HG03575 (cell line): ENCODE measurements at regions not wholly inside any gene's neighbourhood (a gene's known extent, or its start where the extent isn't known, plus 50 kb on each side); places are given as distances from the start of the nearest gene placed in this dataset.

Source experiments
- ATAC-seq: cut with Tn5 transposase; IDR thresholded peaks from one replicate; pipeline ENCODE4 v1.9.1; 2021; ENCODE audit not compliant: unreplicated experiment, insufficient number of reproducible peaks, low FRiP score; ENCODE audit errors: extremely low read depth

DNA sequence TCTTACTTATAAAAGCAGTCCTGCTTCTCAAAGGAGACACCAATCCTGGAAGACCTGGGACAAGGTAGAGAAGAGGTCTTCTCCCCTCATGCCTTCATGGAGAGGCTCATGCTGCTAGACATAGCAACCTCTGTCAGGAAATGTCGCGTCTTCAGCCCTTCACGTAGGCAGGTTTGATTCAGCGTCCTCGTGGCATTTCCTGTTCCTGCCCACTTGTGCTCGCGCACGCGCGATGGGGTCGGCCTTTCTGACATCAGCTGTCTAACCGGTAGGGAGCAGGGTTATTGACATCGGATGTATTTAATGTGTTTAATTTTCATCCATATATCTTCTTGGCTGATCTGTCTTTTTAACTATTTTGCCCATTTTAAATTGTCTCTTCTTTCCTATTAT lies 292.4 kb downstream of the THBS2 start:
- no peak for ATAC-seq

DNA sequence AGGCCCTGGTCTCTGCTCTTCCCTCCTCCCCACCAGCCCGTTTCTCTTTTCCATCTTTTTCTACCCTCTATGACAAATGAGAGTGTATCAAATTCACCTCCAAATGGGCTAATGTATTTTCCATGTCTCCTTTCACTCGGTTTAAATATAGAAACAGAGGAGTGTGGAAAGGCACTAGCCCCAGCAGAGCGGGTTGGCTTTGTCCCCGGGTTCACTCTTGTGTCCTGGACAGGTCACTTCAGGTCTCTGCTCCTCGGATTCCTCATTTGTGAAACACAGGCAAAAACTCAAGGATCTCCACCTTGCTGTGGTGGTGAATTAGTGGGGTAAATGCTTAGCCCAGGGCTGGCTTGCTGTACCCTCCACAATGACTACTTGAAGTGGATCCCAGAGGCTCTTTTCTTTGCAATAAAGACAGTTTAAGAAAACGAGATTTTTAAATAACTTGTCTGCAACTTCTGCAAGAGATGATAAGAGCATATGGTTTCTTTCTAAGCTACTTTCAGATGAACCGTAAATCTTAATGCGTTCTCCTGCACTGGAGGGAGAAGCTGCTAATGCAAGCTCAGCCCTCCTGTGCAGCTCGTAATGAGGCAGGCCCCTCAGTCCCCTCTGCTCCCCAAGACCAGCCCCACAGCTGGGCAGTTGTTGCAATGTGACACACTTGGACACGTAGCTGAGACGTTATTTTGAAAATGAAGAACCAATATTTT lies 292.9 kb downstream of the THBS2 start:
- ATAC-seq, result no peak

DNA sequence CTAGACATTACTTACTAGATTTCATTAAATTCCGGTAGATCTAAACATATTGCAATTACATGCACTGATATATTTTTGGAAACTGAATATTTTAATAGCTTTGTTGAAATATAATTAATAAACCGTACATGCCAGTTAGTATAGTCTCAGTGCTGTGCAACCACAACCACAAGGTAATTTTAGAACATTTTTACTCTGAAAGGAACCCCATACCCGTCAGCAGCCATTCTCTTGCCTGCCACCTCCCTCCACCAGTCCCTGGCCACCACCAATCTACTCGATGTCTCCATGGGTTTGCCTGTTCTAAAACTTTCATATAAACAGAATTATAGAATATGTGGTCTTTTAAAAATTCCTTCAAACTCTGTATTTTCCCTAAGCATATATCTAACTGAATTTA lies 293.9 kb downstream of the THBS2 start:
- ATAC-seq, result no peak

DNA sequence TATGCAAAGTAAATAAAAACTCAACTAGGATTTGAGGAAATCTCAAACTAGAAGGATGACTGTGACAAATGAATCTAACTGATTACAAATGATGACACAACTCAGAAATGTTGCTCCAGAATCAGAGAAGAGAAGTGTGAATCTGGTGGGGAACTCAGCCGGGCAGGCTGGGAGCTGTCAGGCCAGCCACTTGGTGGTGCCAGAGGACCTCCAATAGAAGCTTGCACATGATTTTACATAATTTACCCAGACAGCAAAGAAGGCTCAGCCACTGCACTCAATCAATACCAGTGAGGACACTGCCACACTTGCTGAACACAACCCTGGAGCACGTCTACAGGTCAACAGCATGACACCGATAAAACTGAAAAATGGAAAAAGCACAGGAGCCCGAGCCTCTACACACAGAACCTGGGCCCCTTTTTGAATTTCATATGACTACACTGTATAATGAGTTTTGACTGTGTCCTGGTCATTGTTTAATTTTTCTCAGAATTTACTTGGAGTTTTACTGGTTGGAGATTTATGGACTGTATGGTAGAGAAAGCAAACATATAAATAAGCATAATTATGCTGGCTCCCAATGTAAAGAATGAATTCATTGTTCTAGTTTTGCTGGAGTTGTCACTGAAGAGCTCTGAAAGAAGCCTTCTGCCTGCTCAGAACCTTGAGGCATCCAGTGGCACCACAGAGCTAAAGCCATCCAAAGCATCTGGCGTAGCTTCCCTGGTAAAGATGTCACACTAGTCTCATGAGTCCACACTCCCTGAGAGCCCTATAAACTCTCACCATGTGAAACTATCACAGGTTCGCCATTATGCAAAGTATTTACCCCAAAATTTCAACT lies 296.5 kb downstream of the THBS2 start:
- ATAC-seq, result no peak

DNA sequence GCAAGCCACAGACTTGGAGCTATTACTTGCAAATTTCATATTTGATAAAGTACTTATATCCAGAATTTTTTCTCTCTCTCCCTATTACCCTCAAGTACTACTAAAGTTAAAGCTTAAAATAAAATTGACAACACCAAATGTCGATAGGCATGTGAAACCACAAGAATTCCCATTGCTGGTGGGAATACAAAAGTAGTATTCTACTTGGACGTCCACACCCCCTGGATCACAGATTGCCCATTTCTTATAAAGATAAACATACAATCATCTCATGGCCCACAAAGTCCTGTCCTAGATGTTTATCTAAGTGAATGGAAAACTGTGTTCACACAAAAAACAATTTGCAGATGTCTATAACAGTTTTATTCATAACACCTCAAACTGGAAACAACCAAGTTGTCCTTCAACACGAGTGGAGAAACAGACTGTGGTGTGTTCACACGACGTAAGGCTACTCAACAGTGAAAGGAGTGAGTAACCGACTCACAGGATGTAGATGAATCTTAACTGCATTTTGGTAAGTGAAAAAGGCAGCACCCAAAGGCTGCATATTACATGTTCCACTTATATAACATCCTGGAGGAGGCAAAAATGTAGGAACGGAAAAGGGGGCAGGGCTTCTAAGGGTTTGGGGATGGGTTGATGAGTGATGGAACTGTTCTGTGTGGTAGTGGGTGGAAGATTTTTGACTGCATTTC lies 297.4 kb downstream of the THBS2 start:
- ATAC-seq, result no peak

DNA sequence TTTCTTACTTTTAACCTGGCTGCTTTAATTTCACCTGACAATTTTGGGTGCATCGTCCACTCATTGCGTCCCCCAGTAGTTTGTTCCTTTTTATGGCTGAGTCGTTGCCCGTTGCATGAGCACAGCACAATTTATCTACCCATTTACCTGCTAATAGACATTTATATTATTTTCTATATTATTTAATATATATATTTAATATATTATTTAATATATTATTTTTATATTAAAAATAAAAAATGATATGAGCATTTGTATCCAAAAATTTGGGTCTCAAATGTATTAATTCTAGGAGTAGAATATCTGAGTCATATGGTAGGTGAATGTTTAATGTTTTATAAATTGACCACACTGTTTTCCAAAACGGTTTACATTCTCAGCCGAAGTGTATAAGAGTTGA lies 300.2 kb downstream of the THBS2 start:
- no peak for ATAC-seq

DNA sequence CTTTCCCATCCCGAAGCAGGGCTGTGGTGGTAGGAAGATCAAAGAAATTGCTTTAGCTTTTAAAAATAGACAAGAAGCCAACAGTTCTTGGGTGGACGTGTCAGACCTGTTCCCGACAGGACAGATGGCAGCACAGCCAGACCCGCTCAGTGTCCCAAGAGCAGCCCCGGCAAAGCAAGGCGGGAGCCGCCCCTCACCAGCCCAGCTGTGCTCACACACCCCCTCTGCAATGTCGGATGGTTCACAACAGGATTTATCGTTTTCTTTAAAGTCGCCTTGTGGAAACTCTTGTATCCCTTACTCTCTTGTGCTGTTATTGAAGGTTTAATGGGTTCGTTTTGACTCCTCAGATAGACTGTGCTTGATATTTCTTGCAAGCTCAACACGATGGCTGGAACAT lies 302.4 kb downstream of the THBS2 start:
- no peak for ATAC-seq

DNA sequence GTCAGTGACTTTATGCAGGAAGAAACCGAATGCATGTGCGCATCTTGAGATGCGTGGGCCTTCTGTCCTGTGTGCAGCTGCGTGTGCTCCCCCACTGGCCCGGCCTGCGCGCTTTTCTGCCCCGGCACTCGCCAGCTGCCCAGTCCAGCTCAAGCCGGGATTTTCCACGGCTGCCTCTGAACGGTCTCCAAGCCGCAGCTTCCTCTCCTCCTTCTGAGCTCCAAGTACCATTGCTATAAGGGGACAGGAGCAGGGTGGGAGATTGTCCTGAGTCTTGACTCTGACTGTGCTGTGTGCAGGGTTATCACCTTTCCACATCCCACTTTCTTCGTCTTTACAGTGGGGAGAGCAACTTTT lies 302.8 kb downstream of the THBS2 start:
- ATAC-seq, result no peak

DNA sequence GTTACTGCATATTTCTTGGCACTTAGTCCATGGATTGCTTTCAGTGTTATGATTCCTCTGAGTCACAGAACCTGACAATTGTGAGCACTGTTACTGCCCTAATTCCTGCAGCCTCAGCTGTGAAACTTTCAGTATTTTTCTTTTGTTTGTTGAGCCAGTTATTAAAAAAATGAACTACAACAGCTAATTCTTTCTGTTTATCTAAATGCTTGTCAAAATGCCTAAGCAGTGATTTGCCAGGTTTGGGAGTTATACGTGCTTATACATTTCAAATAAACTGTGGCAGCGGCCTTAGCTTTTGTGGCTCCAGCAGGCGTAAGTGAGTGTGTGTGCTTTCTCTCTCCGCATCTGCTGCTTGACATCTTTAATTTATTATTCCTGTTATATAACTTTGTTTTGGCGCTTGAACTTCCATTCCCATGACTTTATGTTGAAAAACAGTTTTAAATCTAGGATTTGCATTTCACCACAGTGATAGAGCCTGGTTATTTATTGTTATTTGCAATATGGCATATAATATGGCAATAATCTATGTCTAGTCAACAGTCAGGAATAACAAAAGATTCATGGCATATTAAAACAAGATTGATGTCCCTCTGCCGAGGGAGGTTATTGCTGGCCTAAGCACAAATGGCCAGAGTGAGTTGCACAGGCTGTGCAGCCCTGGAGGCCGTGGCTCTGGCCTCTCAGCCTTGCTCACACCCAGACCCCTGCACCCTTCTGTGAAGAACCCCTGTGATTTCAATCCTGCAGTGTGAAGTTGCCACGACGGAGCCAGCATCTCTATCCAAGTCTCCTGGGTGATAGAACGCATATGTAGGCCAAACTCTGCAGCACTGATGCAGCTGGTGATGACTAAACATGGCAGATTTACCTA lies 303.4 kb downstream of the THBS2 start:
- no peak for ATAC-seq

DNA sequence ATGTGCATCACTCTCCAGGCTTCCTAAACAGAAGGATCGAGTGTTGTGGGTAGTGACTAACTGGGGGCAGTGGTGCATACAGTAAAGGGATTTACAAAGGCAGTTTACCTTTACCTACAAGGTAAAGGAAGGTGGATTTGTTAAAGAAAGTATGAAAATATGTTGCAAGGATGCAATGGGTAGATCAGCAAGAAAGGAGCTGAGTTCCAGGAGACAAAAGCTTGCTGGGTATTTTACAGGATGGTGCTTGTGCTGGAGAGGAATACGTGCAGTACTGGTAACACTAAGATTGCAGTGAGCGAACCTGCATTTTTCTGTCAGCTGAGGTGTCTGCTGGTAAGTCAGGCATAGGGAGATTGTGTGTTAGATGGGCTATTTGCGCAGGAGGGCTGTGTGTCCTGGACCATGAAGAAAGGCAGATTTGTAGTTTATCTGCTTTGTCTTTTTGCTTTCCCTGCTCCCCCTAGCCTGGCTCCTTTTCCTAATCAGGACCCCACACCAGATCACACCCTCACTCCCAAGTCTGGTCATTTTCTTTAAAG lies 304.6 kb downstream of the THBS2 start:
- ATAC-seq, result no peak

DNA sequence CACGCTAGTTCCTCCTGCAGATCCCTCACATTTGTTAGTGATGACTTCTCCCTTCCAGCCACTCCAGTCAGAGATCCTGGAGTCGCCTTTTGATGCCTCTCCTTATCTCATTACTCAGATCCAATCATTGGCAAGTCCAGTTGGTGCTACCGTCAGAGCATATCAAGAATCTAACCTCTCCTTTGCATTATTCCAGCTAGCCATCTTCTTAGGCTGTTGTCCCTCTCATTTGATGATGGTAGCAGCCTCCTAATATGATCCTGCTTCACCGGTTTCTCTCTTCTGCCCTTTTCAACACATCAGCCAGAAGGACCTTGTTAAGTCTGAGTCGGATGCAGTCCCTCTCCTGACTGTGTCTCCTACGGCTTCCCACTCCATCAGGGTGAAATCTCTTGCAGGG lies 305.6 kb downstream of the THBS2 start:
- no peak for ATAC-seq

DNA sequence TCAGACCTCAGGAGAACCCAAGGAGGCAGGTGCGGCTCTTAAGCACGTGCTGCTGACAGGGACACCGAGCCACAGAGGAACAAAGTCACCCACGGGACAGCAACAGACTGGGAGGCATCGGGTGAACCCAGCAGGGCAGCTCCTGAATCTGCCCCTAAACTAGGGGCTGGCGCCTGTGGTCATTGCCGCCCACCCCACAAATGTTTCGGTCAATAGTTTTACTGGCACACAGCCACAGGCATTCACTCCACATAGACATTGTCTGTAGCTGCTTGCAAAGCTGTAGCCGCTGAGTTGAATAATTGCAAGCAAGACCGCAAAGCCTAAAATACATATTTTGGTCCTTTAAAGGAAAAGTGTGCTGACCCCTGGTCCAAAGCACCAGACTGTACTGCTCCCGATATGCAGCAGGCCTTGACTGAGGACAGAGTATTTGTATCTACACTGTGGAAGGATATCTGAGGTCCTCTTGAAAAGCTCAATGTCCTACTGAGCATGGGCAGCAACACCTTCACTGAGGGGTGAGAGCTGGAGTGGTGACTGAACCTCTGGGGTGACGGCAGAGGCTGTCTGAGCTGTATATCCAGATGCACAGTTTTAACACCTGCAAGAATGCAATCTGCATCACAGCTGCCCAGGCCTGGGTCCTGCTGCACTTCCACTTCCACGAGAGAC lies 310.3 kb downstream of the THBS2 start:
- no peak for ATAC-seq

DNA sequence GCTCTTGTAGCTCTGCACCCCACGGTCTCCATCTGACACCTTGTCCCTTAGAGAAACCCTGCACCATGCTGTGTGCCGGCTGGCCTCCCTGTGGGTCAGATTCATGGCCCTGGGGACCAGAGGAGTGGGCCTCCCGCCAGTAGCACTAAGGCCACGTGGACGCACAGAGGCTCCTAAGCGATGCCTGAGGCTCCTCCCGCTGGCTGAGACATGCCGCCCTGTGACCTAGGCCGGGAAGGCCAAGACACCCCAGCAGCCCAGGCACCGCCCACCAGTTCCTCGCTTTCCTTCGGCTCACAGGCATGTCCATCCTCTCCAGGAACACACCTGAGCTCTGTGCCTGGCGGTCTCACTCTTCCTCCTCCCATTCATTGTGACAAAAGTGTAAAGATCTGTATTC lies 311.0 kb downstream of the THBS2 start:
- ATAC-seq, result no peak

DNA sequence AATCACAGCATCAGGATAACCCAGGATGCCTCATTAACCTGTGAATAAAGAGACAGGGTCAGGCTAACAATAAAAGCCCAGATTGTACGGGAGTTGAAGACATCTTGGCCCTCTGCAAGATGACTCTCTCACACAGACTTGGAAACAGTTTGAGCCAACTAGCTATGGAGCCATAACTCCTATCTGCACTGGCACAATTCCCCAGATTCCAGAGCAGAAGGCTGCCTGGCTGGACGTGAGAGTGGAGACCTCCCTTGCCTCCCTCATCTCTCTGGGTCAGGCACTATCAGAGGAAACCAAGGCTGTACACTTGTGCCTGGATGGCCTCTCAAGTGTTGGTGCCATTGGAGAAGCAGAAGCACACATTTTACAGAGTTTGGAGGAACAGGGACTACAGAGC lies 312.6 kb downstream of the THBS2 start:
- ATAC-seq, result no peak

DNA sequence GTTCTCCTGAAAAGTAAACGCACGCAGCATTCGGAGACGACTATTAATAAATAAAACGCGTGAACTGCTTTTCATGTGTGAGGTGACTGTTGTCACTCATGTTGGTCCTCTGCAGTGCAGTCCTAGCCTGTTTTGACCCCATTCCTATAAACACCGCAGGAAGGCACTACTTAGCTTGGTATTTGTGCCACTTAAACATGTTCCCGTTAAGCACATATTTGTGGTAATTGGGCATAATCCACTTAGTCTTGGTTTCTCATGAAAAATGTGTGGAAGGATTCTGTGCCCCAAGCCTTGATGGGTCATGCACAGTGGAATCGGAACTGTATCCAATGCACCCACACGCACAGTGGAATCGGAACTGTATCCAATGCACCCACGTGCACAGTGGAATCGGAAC lies 313.9 kb downstream of the THBS2 start:
- ATAC-seq, result no peak

DNA sequence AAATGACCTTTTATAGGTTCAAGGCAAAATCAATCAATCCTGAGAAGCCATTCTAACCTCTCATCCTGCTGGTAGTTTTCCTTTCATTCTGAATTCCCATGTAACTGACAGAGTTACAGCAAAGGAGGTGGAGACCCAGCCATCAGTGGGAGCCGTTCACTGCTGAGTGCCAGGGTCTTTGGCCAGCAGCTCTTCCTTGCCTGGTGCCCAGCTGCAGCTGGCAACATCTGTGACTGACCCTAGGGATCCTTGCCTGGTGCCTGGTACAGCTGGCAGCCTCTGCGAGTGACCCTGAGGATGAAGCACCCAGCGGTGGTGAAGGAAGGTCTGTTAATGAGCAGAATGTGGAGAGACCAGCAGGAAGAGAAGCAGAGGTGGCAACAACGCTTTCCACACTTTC lies 314.6 kb downstream of the THBS2 start:
- no peak for ATAC-seq

DNA sequence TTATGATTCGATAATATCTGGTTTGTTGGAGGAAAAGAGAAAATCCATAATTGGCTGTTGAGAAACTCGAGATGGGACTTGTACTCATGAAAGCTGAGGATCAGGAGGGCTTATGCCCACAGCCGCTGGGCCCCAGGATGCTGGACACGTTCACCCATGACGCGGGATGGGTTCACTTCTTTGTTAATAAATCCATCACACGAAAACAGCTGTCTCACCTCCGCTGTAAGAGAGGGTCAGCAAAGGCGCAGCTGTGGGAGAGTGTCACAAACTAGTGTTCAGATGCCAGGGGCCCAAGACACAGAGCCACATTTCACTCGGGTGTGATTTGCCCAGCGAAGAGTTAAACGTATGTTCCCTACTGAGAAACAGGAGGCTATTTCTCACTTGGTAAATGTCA lies 315.1 kb downstream of the THBS2 start:
- ATAC-seq, result no peak

DNA sequence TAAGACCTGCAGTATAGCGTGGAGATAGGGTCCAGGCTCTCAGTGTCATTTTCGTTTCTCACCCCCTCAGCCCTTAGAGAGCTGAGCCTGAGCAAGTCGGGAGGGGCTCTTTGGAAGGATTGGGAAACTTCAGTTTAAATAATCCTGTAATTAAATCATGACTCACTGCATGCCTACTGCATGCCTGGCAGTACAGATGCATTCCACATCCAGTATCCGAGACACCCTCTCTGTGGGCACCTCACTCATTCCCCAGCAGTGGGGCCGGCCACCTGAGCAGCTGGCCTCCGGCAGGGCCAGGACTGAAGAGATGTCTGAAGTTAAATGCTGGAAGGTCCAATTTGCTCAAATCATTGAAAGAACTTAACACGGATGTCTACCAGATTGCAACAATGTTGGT lies 316.6 kb downstream of the THBS2 start:
- no peak for ATAC-seq

DNA sequence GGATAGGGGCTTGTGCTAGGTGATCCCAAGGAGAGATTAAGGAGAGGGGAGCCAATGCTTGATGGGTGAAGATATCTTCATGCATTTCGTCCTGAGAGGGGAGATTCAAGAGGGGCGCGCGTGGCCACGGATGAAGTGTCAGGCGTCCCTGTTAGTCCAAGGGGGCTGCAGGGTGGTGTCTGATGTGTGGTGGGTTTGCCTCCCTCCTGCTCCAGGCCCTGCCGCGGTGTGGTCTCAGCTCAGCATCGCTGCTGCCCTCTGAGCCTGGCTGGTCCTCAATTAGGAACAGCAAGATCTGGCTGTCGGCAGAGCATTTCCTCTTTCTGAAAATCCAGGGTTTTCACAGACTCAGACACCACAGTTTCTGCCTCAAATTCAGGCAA lies 318.0 kb downstream of the THBS2 start:
- ATAC-seq, result no peak
